ENCODE measurements at regions not wholly inside any gene's neighbourhood (a gene's known extent, or its start where the extent isn't known, plus 50 kb on each side); places are given as distances from the start of the nearest gene placed in this dataset.

DNA sequence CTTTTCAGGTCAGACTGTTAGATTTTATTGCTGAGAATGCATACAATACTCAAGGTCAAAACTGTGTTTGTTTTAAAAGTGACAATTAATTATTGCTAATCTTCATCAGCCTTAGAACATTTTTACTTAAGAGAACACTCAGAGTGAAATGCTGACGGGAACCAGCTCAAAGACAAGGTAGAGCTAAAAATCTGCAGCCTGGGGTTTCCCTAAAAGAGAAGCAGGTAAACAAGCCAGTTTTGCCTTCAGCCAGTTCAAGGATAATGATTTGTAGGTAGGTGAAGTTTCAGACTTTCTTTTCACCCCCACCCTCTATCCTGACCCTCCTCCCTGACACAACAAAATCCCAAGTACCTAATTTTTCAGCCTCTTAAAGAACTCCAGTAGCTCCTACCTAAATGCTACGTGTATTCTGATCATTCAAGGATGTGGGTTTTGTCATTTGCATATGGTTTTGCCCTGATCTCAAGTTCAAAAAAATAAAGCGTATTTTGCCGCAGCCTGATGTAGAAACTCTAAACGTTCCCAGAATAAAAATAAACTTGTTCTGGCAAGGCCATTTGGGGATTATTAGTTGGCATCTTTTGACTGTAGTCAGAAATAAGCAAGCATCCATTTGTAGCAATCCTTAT lies 407.2 kb downstream of the EFNA5 start:
- no peak for DNase-seq (ENCODE audit: low spot score)

DNA sequence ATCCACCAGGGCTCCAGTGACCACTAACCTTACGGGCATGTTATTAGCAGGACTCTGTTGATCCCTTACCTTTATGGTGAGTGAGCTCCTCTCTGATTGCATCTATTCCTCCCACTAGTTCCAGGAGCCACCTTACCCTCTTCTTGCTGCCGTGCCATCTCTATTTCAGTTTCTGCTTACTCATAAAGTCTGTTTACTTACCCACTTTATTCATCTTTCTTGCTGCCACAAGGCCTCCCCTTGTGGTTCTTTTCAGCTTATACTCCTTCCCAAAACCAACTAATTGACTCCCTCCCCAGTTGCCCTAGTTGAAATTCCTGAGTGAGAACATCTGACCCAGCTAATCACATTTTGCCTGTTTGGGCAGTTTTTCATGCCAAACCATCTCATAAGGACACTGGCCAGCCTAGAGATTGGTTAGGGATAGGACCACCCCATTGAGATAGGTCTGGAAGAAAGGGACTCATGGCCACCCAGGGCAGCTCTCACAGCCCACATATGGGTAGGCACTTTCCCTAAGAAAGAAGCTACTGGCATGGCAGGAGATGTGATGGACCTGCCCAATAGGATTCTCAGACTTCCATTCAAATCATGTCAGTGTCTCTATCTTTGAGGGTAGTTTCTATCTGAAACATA lies 412.7 kb downstream of the EFNA5 start:
- DNase-seq (ENCODE audit: low spot score) = no peak

DNA sequence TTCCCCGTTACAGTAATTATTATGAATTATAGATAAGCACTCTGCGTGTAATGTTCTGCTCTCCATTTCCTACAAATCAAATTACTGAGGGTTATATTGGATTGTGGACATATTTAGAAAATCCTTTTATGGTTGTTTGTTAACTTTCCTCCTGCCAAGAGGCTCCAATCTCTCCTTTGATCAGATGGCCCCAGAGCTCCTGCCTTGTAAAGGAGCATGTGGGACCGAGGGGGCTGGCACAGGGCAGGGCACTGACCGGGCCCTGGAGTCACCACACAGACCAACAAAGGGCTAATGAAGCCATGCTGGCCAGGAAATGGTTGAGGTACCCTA lies 415.9 kb downstream of the EFNA5 start:
- DNase-seq (ENCODE audit: low spot score) = no peak

DNA sequence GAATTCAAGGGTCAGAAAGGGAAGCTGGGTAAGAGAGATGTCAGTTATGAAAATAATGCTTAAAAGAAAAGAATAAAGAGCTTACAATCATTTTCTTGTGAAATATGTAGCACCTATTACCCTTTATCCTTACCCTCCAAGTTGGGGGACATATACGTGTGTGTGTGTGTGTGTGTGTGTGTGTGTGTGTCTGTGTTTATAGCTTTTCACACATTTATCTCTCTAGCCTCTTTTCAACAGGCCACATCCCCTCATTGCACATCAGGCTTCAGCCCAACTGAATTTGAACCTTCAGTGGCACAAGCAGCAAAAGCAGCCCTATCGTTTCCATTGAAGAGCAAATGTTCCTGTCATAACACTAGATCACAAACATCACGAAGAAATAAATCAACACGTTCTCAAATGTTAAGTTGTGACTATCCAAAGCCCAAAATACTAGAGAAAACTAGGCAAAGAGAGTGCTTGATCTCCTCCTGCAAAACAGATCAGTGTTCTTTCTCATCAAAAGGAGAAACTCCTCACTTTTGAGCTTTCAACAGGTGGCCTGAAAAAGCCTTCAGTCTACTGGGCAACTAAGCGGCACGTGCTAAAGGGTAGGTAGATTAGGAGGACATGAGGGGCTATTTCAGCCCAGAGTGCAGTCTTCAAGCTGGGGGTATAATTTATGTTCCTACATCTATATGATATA lies 416.4 kb downstream of the EFNA5 start:
- no peak for DNase-seq (ENCODE audit: low spot score)

DNA sequence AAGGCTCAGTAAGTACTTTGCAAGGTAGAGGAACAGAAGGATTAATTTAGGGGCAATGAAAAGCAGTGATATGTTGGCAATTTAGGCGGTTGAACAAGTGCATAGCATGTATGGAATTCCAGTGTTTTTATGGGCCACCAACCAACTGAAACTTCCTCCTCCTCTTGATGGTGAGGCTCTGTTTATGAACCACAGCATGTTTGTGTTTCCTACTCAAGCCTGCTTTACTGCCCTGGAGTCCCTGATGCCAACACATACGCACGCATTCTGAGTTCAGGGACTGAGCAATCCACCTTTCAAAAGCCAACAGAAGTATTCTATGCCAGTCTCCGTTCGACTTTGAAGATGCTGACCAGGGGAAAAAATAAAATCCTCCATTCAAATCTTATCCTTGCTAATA lies 417.5 kb downstream of the EFNA5 start:
- no peak for DNase-seq (ENCODE audit: low spot score)

DNA sequence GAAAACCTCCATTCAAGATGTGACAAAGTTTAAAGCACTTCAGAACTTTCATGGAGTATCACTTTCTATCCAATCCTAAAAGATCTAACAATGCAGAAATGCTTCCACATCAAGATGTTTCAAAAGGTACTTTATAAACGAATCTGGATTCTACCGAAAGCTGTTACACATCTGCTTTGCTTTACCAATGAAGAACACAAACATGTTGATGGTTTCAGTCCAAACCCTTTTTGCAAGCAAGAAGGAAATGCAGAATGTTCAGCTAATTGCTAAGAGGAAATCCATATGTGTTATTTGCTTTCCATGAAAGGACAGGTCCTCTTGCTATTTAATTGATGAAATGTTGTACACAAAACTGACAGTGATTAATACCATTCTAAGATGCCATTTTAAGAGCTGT lies 419.6 kb downstream of the EFNA5 start:
- no peak for DNase-seq (ENCODE audit: low spot score)

DNA sequence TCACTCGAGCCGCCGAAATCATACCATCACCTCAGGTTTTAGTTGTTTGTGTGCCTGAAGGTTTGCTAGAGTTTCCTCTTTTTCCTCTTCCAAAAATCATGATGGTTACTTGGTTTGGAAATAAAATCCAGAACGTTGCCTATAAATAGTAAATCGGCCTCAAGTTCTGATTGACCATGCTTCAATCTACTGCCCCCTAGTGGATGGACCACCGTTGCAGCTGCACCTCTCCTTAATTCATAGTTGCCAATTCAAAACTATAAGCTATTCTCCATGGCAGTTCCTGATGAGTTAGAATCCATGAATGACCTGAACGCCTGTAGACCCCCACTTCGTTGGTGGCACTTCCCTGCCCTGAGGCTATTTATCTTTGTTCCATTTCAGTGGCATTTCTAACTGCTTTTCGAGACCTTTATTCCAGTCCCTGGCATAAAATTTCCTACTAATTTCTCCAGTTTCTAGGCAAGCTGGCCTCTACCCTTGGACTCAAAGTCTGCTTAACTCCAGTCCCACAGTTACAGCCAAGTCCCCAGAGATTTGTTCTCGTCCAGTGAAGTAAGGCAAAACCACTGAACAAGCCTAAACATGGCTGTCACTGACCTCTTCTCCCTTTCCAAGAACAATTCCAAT lies 422.6 kb downstream of the EFNA5 start:
- DNase-seq (ENCODE audit: low spot score) = peak; percentile 20

DNA sequence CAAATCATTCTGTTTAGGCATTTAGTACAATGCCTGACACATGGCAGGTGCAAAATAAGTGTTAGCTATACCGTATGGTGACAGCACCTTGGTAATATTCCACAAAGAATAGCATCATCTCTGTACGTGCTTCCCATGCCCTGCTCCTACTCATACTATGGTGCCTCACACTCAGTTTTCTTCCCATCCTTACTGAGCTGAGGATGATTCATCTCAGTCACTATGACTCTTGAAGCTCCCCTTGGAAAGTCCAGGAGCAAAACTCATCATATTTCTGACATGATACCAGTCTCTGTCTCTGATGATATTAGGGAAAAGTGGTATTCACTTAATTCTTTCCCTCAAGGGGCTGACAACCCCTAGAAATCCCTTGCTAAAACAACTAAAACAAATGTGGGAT lies 423.3 kb downstream of the EFNA5 start:
- DNase-seq (ENCODE audit: low spot score) = no peak

DNA sequence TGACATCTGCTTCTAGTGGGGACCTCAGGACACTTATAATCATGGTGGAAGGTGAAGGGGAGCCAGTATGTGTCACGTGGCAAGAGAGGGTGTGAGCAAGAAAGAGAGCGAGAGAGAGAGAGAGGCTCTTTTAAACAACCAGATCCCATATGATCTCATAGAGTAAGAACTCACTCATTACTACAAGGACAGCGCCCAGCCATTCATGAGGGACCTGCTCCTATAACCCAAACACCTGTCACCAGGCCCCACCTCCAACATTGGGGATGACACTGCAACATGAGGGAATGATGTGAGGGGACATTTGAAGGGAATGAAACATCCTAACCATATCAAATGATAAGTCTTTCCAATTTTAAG lies 427.5 kb downstream of the EFNA5 start:
- no peak for DNase-seq (ENCODE audit: low spot score)

DNA sequence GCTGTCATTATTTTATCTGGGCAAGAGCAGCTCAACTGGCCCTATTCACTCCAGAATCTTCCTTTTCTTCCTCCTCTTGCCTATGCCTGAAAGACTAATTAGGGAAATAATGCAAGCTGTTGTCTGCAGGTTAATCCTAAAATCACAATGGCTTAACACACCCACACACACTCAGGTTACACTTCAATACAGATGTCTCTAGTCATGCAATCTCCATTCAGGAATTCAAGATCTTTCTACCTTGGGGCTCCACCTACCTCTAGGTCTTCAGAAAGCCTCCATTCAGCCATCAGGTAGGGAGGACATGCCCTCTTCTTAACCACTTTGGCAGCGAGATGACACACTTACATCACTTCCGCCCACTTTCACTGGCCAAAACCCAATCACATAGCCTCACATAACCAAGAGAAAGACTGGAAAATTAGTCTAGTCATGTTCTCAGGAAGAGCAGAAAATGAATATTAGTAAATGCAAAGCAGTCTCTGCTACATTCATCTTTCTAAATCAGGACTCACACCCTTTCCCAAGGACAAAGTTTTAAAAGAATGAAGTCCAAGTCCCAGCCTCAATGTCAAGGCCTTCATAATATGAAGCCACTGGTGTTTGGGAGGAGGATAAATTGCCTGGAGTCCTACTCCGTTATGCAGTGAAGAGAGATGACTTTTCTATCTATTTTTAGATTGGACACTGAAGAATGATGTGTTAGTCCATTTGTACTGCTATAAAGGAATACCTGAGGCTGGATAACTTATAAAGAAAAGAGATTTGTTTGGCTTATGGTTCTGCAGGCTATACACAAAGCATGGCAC lies 428.1 kb downstream of the EFNA5 start:
- DNase-seq (ENCODE audit: low spot score) = no peak

DNA sequence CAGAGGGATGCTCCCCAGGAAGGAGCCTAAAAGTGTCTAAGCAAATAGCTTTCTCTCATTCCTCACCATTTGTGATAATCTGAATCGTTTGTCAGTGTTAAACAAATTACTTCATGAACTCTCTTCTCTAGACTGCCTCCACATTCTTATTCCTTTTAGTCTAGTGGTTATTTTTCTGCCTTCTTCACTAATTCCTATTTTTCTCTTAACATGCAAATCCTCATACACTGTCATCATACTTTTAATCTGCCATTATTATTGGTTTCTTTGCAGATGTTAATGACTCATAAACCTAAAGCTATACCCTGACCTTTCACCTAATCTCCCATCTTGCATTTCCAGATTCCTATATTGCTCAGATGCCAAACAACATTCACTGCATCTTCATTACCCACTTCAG lies 428.9 kb downstream of the EFNA5 start:
- no peak for DNase-seq (ENCODE audit: low spot score)

DNA sequence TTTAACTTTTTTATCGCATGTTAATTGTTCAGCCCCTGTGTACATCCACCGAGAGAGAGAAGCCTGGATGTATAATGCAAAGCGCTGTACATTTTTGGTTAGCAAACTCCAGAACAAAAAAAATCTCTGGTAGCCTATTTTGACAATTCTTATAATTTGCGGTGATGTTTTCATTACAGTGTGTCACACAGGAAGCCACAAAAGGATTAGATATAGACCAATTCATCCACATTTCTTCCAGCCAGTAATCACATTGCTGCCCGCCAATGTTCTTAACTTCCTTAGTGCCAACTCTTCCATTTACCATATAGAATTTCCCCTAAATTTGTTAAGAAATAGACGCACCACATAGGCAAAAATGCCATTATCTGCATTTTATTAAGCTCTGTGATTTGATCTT lies 435.6 kb downstream of the EFNA5 start:
- DNase-seq (ENCODE audit: low spot score) = no peak

DNA sequence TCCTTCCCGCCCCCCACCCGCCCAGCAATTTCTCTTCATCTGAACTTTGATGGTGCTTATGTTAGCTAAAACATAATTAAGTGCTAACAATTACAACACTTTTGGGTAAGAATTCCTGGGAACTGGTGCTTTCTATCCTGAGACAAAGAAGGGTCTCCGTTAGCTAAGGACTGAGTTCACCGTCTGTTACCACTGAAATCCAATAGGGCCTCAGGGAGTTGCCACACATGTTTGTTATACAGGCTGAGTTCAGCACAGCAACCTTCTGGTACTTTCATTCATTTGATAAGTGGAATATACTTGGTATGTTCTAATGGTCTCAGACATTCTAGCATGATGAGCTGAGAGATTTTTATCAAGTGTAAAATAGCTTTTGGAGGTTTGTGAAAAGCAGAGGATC lies 437.9 kb downstream of the EFNA5 start:
- DNase-seq (ENCODE audit: low spot score) = no peak

DNA sequence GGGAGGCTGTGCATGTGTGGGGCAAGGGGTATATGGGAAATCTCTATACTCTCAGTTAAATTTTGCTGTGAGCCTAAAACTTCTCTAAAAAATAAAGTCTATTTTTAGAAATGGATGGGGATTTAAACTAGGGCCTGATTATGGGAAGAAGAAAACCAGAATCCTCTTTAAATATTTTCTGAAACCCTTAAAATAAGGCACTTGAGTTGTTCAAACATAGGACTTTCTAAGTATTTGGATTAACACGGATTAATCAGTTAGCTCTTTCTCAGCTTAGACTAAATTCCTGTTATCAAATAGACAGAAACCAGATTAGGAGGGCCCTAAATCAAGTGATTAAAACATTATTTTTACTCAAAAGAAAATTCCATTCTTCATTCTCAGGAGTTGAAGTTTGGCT lies 438.4 kb downstream of the EFNA5 start:
- no peak for DNase-seq (ENCODE audit: low spot score)

DNA sequence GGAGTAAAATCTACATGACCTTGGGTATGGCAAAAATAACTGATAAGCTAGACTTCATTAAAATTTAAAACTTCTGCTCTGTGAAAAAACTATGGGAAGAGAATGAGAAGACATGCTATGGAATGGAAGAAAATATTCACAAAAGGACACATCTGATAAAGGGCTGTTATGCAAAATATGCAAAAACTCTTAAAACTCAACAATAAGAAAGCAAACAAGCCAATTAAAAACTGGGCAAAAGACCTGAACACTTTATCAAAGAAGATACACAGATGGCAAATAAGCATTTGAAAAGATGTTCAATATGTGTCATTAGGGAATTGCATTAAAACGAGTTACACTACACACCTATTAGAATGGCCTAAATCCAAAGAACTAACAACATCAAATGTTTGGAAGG lies 439.5 kb downstream of the EFNA5 start:
- DNase-seq (ENCODE audit: low spot score) = no peak

DNA sequence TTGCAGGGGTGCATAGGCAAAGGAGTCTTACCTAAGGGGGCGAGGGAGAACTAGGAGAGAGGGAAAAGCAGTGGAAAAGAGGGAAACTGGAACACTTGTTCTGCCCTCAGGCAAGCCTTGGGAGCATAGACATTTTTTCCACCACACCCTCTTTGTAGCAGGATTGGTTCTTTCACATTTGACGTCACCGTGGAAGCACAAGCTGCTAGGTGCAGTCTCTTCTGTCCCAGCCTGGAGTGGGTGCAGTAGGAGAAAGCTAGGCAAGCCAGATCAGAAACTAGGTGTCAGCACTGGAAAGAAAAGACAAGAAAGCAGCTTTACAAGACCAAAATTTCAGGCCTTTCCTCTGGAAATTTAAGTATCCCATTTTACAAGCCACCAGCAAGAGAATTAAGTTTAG lies 440.4 kb downstream of the EFNA5 start:
- DNase-seq (ENCODE audit: low spot score) = no peak

DNA sequence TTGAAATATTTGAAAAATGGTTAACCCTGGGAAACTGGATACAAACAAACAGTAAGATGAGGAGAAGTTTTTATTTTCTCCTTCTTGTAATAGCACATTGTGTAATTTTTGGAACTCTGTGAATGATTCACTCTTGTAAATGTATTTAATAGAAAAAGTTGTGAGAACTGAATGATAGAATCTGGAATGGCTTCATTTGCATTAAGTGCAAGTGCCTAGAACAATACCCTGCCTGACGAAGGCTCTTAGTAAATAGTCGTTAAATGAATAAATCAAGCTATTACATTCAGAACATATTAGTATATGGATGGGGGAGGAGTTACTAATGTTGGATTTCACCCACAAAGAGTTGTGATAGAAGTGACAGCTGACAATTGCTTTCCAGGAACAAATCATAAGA lies 442.5 kb downstream of the EFNA5 start:
- DNase-seq (ENCODE audit: low spot score) = no peak

DNA sequence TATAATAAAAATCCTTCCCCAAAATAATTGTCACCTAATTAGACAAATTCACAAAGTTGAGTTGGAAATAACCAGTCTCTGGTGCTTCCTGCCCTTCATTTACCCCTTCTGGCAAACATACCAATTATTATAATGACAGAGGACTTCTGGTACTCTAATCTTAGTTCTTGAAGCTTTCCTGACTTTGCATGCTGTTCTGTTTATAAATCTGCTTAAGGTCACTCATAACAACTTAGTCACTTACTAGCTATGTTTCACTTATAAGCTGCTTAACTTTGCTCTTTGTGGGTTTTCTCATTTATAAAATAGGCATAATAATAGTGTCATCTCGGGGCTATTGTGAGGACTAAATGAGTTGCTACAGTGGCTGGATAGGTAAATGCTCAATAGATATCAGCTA lies 446.5 kb downstream of the EFNA5 start:
- no peak for DNase-seq (ENCODE audit: low spot score)

DNA sequence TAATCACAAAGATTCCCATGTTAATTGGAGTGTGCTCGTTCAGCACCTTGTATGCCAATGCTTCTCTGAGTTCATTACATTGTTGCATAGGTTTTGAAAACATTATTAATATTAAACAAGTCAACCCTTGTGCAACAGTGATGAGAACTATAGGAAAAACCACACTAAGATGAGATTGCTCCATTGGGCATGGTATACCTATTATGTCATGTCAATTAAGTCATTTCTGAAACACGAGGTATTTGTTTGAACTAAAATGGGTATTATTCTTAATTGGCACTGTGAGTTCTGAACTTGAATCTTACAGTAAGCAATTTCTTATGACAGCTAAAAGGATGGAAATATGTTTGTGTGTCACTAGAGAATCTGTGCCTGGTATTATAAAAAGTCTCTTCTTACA lies 447.7 kb downstream of the EFNA5 start:
- no peak for DNase-seq (ENCODE audit: low spot score)

DNA sequence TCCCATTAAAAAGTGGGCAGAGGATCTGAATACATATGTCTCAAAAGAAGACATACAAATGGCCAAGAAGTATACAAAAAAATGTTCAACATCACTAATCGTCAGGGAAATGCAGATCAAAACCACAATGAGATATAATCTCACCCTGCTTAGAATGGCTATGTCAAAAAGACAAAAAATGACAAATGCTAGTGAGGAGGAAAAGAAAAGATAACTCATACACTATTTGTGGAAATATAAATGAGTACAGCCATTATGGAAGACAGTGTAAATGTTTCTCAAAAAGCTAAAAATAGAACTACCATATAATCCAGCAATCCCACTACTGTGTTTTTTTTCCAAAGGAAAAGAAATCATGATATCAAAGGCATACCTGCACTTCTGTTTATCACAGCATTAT lies 450.7 kb downstream of the EFNA5 start:
- DNase-seq (ENCODE audit: low spot score) = no peak

DNA sequence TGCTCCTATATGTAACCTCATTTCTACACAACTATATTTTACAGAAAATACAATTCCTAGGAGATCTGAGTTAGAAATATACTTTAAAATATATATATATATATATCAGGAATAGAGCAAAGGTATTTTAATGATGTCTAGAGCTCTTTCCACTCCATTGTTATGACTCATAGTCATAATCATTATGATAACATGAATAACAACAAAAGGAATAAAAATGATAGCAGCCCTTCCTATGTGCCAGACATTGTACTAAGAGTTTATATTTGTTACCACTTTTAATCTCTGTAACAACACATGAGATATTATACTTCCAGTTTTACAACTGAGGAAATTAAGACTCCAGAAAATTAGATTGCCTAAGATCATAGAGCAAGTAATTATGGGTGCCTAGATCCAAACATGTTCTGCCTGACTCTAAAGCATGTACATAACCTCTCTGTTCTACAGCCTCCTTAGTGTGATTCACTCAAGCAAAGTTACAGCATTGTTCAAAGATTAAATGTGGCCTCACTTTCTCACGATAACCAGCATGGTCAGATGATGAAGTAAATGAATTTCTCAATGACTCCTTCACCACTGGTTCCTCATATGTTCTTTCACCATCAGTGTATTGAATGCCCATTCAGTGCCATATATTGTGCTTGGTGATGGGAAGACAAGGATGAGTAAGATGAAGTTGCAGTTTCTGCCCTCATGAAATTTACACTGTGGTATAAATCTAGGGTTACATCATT lies 452.1 kb downstream of the EFNA5 start:
- DNase-seq (ENCODE audit: low spot score) = no peak

DNA sequence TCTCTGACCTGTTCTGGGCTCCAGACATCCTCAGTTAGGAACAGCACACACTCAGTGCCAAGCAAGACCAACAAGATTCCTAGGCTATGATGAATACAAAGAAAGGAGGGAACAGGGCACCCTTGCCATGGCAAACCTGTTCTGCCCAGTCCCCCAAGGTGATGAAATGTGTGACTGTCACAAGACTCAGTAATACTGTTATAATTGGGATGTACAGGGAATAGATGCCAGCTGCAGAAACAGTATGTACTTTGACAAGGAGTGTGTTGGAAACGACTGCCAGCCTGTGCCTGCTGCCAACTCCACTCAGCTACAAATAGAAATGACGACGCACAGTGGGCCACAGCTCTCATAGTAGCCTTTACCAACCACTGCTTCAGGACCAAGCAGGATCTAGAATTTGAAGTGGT lies 453.0 kb downstream of the EFNA5 start:
- DNase-seq (ENCODE audit: low spot score) = no peak
